HFF-Myc (cell line): ENCODE measurements at regions not wholly inside any gene's neighbourhood (a gene's known extent, or its start where the extent isn't known, plus 50 kb on each side); places are given as distances from the start of the nearest gene placed in this dataset.

Experiments
- DNase-seq: peaks from one replicate; pipeline ENCODE4 v3.0.0-alpha.2; 2011; ENCODE audit warnings: low read depth; ENCODE audit errors: extremely low read depth
- H3K4me3 ChIP-seq: replicated peaks from 2 replicates; pipeline ENCODE4 v1.5.1; 2011; ENCODE audit warnings: low read depth, mild to moderate bottlenecking, control low read depth, low read length
- TF ChIP-seq, protein P1 (sequence below): IDR thresholded peaks from 2 replicates; pipeline ENCODE4 v1.5.1; 2012; ENCODE audit warnings: mild to moderate bottlenecking, low read depth, low read length, control low read depth; ENCODE audit errors: missing control alignments

DNA sequence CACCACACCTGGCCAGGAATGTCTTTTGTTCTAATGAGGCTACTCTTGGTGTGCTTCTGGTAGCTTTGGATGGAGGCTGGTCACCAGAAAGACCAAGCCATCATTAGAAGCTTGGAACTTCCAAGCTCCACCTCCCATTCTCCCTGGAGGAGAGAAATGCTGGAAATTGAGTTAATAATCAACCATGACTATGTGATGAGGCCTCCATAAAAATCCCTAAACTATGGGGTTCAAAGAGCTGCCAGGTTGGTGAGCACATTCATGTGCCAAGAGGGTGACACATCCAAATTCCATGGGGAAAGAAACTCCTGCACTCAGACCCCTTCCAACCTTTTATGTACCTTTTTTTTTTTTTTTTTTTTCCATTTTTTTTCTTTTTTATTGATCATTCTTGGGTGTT, 105.5 kb upstream of the SPATA31C2 start:
- no peak overlapping the region for H3K4me3 ChIP-seq
- no peak for DNase-seq
- TF ChIP-seq, protein P1, sequence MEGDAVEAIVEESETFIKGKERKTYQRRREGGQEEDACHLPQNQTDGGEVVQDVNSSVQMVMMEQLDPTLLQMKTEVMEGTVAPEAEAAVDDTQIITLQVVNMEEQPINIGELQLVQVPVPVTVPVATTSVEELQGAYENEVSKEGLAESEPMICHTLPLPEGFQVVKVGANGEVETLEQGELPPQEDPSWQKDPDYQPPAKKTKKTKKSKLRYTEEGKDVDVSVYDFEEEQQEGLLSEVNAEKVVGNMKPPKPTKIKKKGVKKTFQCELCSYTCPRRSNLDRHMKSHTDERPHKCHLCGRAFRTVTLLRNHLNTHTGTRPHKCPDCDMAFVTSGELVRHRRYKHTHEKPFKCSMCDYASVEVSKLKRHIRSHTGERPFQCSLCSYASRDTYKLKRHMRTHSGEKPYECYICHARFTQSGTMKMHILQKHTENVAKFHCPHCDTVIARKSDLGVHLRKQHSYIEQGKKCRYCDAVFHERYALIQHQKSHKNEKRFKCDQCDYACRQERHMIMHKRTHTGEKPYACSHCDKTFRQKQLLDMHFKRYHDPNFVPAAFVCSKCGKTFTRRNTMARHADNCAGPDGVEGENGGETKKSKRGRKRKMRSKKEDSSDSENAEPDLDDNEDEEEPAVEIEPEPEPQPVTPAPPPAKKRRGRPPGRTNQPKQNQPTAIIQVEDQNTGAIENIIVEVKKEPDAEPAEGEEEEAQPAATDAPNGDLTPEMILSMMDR: no peak

DNA sequence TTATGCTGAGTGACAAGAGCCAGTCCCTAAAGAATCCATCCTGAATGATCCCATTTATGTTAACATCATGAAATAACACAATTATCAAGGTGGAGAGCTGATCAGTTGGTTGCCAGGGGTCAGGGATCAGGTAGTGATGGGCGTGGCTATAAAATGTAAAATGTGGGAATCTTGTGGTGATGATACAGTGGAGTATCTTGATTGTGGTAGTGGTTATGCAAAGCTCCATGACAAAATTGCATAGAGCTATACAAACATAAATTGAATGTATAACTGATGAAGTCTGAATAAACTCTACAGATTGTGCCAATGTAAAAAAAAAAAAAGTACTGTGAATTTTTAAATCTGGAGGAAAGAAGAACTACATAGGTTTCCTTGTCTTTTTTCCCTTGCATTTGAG, 104.6 kb upstream of the SPATA31C2 start:
- no peak for DNase-seq
- no peak overlapping the region for H3K4me3 ChIP-seq
- TF ChIP-seq, protein P1: no peak

DNA sequence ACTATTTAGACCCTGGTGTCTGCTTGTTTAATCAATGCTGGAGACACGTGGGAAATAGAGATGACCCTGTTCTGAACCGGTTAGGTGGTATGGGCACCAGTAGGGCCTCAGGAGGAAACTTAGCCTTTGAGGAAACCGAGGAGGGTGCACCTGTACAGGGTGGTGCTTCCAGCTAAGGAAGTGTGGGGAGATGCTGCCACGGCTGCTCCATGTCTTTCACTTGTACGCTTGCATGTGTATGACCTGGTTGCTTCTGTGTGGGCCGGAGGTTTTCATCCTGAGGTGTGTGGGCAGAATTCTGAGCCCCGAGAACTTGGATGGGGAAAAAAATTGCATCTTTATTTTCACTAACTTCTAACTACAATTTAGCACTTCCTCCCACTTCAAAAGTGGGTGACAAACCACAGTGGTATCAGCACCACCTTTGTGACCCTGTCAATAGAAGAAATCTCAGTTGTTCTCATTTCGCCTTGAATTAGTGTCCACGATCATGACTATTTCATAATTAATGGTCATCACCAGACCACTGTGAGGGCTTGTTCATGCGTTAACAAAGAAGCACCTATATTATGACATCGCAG, 99.8 kb upstream of the SPATA31C2 start:
- DNase-seq: no peak
- TF ChIP-seq, protein P1: no peak
- no peak overlapping the region for H3K4me3 ChIP-seq

DNA sequence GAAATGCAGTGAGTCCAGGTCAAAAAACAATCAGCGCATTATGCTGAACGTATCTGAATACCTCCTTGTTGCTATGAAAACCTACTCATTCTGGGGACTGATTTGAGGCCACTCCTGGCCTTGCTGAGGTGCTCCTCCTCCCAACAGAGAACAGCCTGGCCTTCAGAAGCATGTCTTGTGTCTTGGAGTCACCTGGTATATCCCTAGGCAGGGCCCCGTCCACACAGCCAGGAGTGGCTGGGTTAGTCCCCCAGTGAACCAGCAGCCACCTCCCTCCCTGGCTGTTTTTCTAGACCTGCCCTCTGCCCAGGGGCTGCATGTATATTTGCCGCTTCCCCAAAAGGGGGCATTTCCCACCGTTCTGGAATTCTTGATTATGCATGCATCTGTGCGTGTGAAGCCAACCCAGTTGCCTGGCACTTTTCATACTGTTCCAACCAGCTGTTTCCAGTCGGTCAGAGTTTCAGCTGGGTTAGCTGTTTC, 99.2 kb upstream of the SPATA31C2 start:
- TF ChIP-seq, protein P1: no peak
- DNase-seq: no peak

DNA sequence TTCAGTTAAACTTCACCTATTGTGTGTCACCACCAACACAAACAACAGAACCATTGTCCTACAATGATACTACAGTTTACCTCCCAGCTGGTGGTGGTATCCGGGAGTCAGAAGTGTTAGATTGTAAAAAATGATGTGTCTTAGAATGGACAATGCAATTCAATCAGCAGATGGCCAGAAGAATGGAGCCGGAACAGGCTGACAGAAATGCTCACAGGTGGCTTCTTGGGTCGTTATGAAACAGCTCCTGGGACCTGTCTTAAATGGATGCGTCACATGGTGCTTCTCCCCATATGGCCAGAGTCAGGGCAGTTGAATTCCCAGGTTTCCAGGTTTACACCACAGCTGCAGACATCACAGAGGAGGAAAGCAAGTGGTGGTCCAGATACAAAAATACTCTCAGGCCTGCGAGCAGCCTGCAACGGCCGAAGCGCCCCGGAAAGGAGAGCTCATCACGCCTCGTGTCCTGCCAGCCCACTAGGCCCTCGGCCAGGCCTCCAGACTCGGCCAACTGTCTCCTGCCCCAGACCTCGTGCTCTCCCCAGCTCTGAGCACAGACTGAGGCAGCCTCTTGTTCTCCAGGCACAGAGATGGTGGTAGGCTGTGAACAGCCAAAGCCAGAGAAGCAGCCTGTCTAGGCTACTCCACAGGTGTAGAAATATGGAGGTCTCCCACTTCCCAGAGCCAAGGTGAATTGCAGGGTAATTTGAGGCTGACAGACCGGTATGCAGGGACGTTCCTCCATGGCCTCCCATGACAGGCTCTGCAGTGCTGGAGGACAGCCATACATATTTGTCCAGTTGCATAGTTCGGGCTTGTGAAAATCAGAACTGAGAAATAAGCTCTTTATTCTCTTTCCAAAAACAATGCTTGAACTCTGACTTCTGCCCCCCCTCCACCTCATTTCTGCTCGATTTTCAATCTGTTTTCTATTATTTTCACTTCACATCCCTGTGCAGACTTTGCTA, 98.5 kb upstream of the SPATA31C2 start:
- H3K4me3 ChIP-seq: no peak overlapping the region
- DNase-seq: no peak
- TF ChIP-seq, protein P1: no peak

More for the DNA sequence above, 99.2 kb upstream of the SPATA31C2 start:
- no peak overlapping the region for H3K4me3 ChIP-seq

DNA sequence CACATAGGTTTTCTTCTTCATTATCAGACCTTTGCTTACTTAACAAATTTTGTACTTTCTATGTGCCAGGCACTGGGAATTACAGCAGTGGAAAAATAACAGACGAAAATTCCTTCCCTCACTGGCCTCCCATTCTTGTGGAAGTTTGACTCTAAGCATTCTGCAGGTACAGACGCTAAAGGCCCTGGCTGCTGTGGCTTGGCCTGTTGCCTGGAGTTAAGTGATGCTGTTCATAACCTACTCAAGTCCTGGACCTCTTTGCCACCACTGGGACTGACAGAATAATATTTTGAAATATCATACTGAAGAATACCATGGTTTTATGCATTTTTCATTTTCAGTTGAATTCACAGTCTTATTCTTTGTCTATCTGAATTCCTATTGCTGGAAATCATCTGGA, 97.3 kb upstream of the SPATA31C2 start:
- DNase-seq: no peak
- H3K4me3 ChIP-seq: no peak overlapping the region
- TF ChIP-seq, protein P1: no peak
